Neuronal stem cell (in vitro differentiated cells): ENCODE measurements at regions not wholly inside any gene's neighbourhood (a gene's known extent, or its start where the extent isn't known, plus 50 kb on each side); places are given as distances from the start of the nearest gene placed in this dataset.

Experiments used
- DNase-seq: peaks from one replicate; pipeline ENCODE4 v3.0.0-alpha.2; 2013; ENCODE audit warnings: low spot score
- H2AFZ ChIP-seq: one replicate; pipeline ENCODE4 v1.6.1; 2013; ENCODE audit warnings: mild to moderate bottlenecking, low read length, inconsistent platforms
- H2AK5ac ChIP-seq: 2 replicates; pipeline ENCODE4 v1.6.1; 2013; ENCODE audit warnings: low read depth, mild to moderate bottlenecking, inconsistent platforms, low read length, moderate library complexity, mixed read lengths
- H2BK120ac ChIP-seq: 2 replicates; pipeline ENCODE4 v1.6.1; 2013; ENCODE audit warnings: low read depth, mild to moderate bottlenecking, inconsistent platforms, low read length, moderate library complexity, mixed read lengths
- H2BK12ac ChIP-seq: one replicate; pipeline ENCODE4 v1.6.1; 2013; ENCODE audit warnings: low read length, inconsistent platforms
- H2BK15ac ChIP-seq: 2 replicates; pipeline ENCODE4 v1.6.1; 2013; ENCODE audit warnings: mild to moderate bottlenecking, low read length, inconsistent platforms, mixed read lengths
- H2BK5ac ChIP-seq: one replicate; pipeline ENCODE4 v1.6.1; 2013; ENCODE audit warnings: inconsistent platforms, mild to moderate bottlenecking, low read length, moderate library complexity
- H3K14ac ChIP-seq: one replicate; pipeline ENCODE4 v1.6.1; 2013; ENCODE audit warnings: low read length, inconsistent platforms
- H3K18ac ChIP-seq: 2 replicates; pipeline ENCODE4 v1.6.1; 2013; ENCODE audit warnings: low read length, inconsistent platforms
- H3K23ac ChIP-seq: 2 replicates; pipeline ENCODE4 v1.6.1; 2013; ENCODE audit warnings: low read depth, mild to moderate bottlenecking, mixed read lengths, low read length, inconsistent platforms; ENCODE audit not compliant: poor library complexity
- H3K27ac ChIP-seq: replicated peaks from 3 replicates; pipeline ENCODE4 v1.5.1; 2013; ENCODE audit warnings: low read length, inconsistent platforms
- H3K27me3 ChIP-seq, 3 experiments: 2 replicates each; pipeline ENCODE4 v1.6.1; 2013; ENCODE audit warnings: low read length in 3 of 3, mild to moderate bottlenecking in 2 of 3, inconsistent platforms in 1 of 3, low read depth in 1 of 3, mixed read lengths in 1 of 3, moderate library complexity in 1 of 3; ENCODE audit not compliant: control insufficient read depth in 3 of 3, insufficient read depth in 3 of 3
- H3K36me3 ChIP-seq, 2 donors: replicated peaks in 1 of 2; 2 replicates each; pipeline ENCODE4 v1.6.1; 2013; ENCODE audit warnings: low read length in 2 of 2; ENCODE audit not compliant: control insufficient read depth in 2 of 2, insufficient read depth in 2 of 2
- H3K4ac ChIP-seq: 2 replicates; pipeline ENCODE4 v1.6.1; 2013; ENCODE audit warnings: inconsistent platforms, mild to moderate bottlenecking, low read length, moderate library complexity
- H3K4me1 ChIP-seq, 2 donors: 1 replicate in 1 of 2; 2 replicates in 1 of 2; pipeline ENCODE4 v1.6.1; 2013; ENCODE audit warnings: low read length in 2 of 2, low read depth in 1 of 2; ENCODE audit not compliant: control insufficient read depth in 2 of 2, insufficient read depth in 1 of 2
- H3K4me2 ChIP-seq: one replicate; pipeline ENCODE4 v1.6.1; 2013; ENCODE audit warnings: mild to moderate bottlenecking, low read length, inconsistent platforms; ENCODE audit not compliant: insufficient read depth, poor library complexity, severe bottlenecking
- H3K4me3 ChIP-seq, 2 donors: 2 replicates each; pipeline ENCODE4 v1.5.1; 2013; ENCODE audit warnings: low read length in 2 of 2, mild to moderate bottlenecking in 2 of 2, inconsistent platforms in 1 of 2, moderate library complexity in 1 of 2
- H3K79me1 ChIP-seq: one replicate; pipeline ENCODE4 v1.6.1; 2013; ENCODE audit warnings: low read depth, mild to moderate bottlenecking, inconsistent platforms, low read length, moderate library complexity
- H3K9ac ChIP-seq: one replicate; pipeline ENCODE4 v1.6.1; 2013; ENCODE audit warnings: mild to moderate bottlenecking, low read depth, low read length, inconsistent platforms; ENCODE audit not compliant: poor library complexity
- H3K9me3 ChIP-seq, 2 donors: replicated peaks in 1 of 2; 2 replicates each; pipeline versions ENCODE3 to v1.6.1; 2013; ENCODE audit warnings: low read length in 2 of 2, mild to moderate bottlenecking in 2 of 2, inconsistent platforms in 1 of 2, low read depth in 1 of 2, mixed read lengths in 1 of 2, moderate library complexity in 1 of 2; ENCODE audit not compliant: control insufficient read depth in 2 of 2, insufficient read depth in 1 of 2
- H4K8ac ChIP-seq: one replicate; pipeline ENCODE4 v1.6.1; 2013; ENCODE audit warnings: low read depth, mild to moderate bottlenecking, inconsistent platforms, low read length, moderate library complexity
- H4K91ac ChIP-seq: one replicate; pipeline ENCODE4 v1.6.1; 2013; ENCODE audit warnings: low read length, low read depth, mild to moderate bottlenecking, inconsistent platforms; ENCODE audit not compliant: poor library complexity
- WGBS, 2 donors: extraction: QIAGEN DNeasy Blood & Tissue Kit; methylation state at CpG; one replicate each; pipeline ENCODE4 v1.1.7; 2013; ENCODE audit warnings: missing lambda C conversion rate in 2 of 2, mixed read lengths in 1 of 2; ENCODE audit not compliant: insufficient read length in 2 of 2, insufficient replicate concordance in 1 of 2; ENCODE audit errors: extremely low coverage in 2 of 2; 5-methylcytosine and 5-hydroxymethylcytosine counted together

GRCh38 chr12:30568453-30568852 is 127.2 kb downstream of the IPO8 start:
- DNase-seq, result no peak
- H3K4me3 ChIP-seq, result no peak overlapping the region
- H4K8ac ChIP-seq, result no peak overlapping the region
- H3K14ac ChIP-seq, result no peak overlapping the region
- H2BK120ac ChIP-seq, result no peak overlapping the region
- H3K79me1 ChIP-seq, result no peaks in the 10 kb centered on the region
- no peaks in the 10 kb centered on the region for H3K36me3 ChIP-seq
- H3K23ac ChIP-seq, result no peak overlapping the region
- no peak overlapping the region for H4K91ac ChIP-seq
- no peak overlapping the region for H3K9ac ChIP-seq
- H2BK15ac ChIP-seq, result no peak overlapping the region
- H3K4ac ChIP-seq, result no peak overlapping the region
- no peak overlapping the region for H2BK5ac ChIP-seq
- no peaks in the 10 kb centered on the region for H3K9me3 ChIP-seq
- no peaks in the 10 kb centered on the region for H3K27me3 ChIP-seq
- no peak overlapping the region for H3K18ac ChIP-seq
- no peak overlapping the region for H2AK5ac ChIP-seq
- no peak overlapping the region for H3K4me2 ChIP-seq
- H3K27ac ChIP-seq, result no peak overlapping the region
- H2BK12ac ChIP-seq, result no peak overlapping the region
- no peak overlapping the region for H2AFZ ChIP-seq
- H3K4me1 ChIP-seq, result no peaks in the 10 kb centered on the region

- Histone ChIP-seq H4K91ac (no peak overlapping the region), H3K9ac (no peak overlapping the region), H3K79me1 (no peaks in the 10 kb centered on the region), H3K4me3 (no peak overlapping the region), H2AK5ac (no peak overlapping the region), H3K4me1 (no peaks in the 10 kb centered on the region), H3K27ac (no peak overlapping the region), H3K14ac (no peak overlapping the region), H3K9me3 (no peaks in the 10 kb centered on the region), H2BK15ac (no peak overlapping the region), H3K27me3 (no peaks in the 10 kb centered on the region), H3K18ac (no peak overlapping the region), H2BK120ac (no peak overlapping the region), H3K4me2 (no peak overlapping the region), H3K23ac (no peak overlapping the region), H2BK12ac (no peak overlapping the region), H4K8ac (no peak overlapping the region), H2AFZ (no peak overlapping the region), H3K4ac (no peak overlapping the region), H2BK5ac (no peak overlapping the region), H3K36me3 (no peaks in the 10 kb centered on the region)
- no CpG with 5 or more reads among the region's 1 CpG for WGBS, 2 donors
- no peak for DNase-seq
Observed at GRCh38 chr12:30567082-30567481, 128.6 kb downstream of the IPO8 start.

DNA sequence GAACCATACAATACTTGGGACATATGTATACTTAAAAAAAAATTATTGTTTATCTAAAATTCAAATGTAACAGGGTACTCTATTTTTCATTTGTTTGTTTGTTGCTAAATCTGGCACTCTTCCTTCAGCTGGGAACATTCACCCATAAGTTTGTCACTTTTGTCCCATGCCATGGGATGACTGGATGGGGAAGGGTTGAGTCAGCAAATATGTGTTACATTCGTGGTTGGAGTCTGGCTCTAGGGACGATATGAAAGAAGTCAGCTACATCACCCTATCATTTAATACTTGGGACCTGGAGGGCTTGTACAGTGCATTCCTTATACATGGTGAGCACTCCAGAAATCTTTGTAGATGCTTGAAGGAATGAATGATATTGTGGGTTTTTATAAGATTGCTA is 131.3 kb downstream of the IPO8 start:
- H2AFZ ChIP-seq, result no peak overlapping the region
- no peaks in the 10 kb centered on the region for H3K4me1 ChIP-seq
- H3K9ac ChIP-seq, result no peak overlapping the region
- H3K9me3 ChIP-seq, result no peaks in the 10 kb centered on the region
- H4K8ac ChIP-seq, result no peak overlapping the region
- no peak for DNase-seq
- H3K4me3 ChIP-seq, result no peak overlapping the region
- H4K91ac ChIP-seq, result no peak overlapping the region
- H2BK120ac ChIP-seq, result no peak overlapping the region
- no peak overlapping the region for H2BK12ac ChIP-seq
- H3K27me3 ChIP-seq, result no peaks in the 10 kb centered on the region
- no peak overlapping the region for H3K27ac ChIP-seq
- no peak overlapping the region for H2BK15ac ChIP-seq
- no peak overlapping the region for H3K4ac ChIP-seq
- no peak overlapping the region for H3K18ac ChIP-seq
- H2AK5ac ChIP-seq, result no peak overlapping the region
- H3K4me2 ChIP-seq, result no peak overlapping the region
- H3K23ac ChIP-seq, result no peak overlapping the region
- WGBS, 2 donors, result no CpG with 5 or more reads among the region's 2 CpGs
- H3K36me3 ChIP-seq, result no peaks in the 10 kb centered on the region
- no peaks in the 10 kb centered on the region for H3K79me1 ChIP-seq
- no peak overlapping the region for H2BK5ac ChIP-seq
- H3K14ac ChIP-seq, result no peak overlapping the region

GRCh38 chr12:30548203-30548602 is 147.5 kb downstream of the IPO8 start:
- Histone ChIP-seq H4K8ac (no peak overlapping the region), H3K4me2 (no peak overlapping the region), H3K27me3 (no peaks in the 10 kb centered on the region), H3K14ac (no peak overlapping the region), H3K9ac (no peak overlapping the region), H4K91ac (no peak overlapping the region), H3K18ac (no peak overlapping the region), H3K27ac (no peak overlapping the region), H3K4me3 (no peak overlapping the region), H3K4ac (no peak overlapping the region), H2AK5ac (no peak overlapping the region), H2BK15ac (no peak overlapping the region), H2BK12ac (no peak overlapping the region), H2BK120ac (no peak overlapping the region), H3K4me1 (no peaks in the 10 kb centered on the region), H3K79me1 (no peaks in the 10 kb centered on the region), H3K36me3 (no peaks in the 10 kb centered on the region), H3K9me3 (no peaks in the 10 kb centered on the region), H2BK5ac (no peak overlapping the region), H2AFZ (no peak overlapping the region), H3K23ac (no peak overlapping the region)
- DNase-seq, result no peak
- no CpG with 5 or more reads among the region's 1 CpG for WGBS, 2 donors
